ENCODE measurements at regions not wholly inside any gene's neighbourhood (a gene's known extent, or its start where the extent isn't known, plus 50 kb on each side); places are given as distances from the start of the nearest gene placed in this dataset.
"Not testable (repeated sequence)": the region's sequence is repeated elsewhere in the genome, so short reads cannot be mapped to it uniquely, and the experiment has no call there.

GRCh38 chr9:41839786-41840185 is 289.4 kb downstream of the CNTNAP3B start:
- not testable (repeated sequence) for DNase-seq (ENCODE audit: low spot score)

GRCh38 chr9:41838953-41839352 is 290.3 kb downstream of the CNTNAP3B start:
- not testable (repeated sequence) for DNase-seq (ENCODE audit: low spot score)

- DNase-seq (ENCODE audit: low spot score): not testable (repeated sequence)
Observed at GRCh38 chr9:41838562-41838851, 290.7 kb downstream of the CNTNAP3B start.

- not testable (repeated sequence) for DNase-seq (ENCODE audit: low spot score)
Observed at GRCh38 chr9:41837684-41838561, 291.3 kb downstream of the CNTNAP3B start.

- not testable (repeated sequence) for DNase-seq (ENCODE audit: low spot score)
Observed at GRCh38 chr9:41833108-41833507, 296.1 kb downstream of the CNTNAP3B start.

GRCh38 chr9:41824723-41825122 is 304.5 kb downstream of the CNTNAP3B start:
- DNase-seq (ENCODE audit: low spot score): not testable (repeated sequence)

- not testable (repeated sequence) for DNase-seq (ENCODE audit: low spot score)
Observed at GRCh38 chr9:41802706-41803105, 326.5 kb downstream of the CNTNAP3B start.

GRCh38 chr9:41798684-41799083 is 330.5 kb downstream of the CNTNAP3B start:
- not testable (repeated sequence) for DNase-seq (ENCODE audit: low spot score)

- not testable (repeated sequence) for DNase-seq (ENCODE audit: low spot score)
Observed at GRCh38 chr9:41790719-41791363, 338.4 kb downstream of the CNTNAP3B start.

GRCh38 chr9:41790007-41790406 is 339.2 kb downstream of the CNTNAP3B start:
- DNase-seq (ENCODE audit: low spot score): not testable (repeated sequence)

- not testable (repeated sequence) for DNase-seq (ENCODE audit: low spot score)
Observed at GRCh38 chr9:41789387-41789786, 339.8 kb downstream of the CNTNAP3B start.

GRCh38 chr9:41787951-41788350 is 341.3 kb downstream of the CNTNAP3B start:
- not testable (repeated sequence) for DNase-seq (ENCODE audit: low spot score)

GRCh38 chr9:41787270-41787669 is 342.0 kb downstream of the CNTNAP3B start:
- DNase-seq (ENCODE audit: low spot score): not testable (repeated sequence)

GRCh38 chr9:41784006-41784405 is 345.2 kb downstream of the CNTNAP3B start:
- DNase-seq (ENCODE audit: low spot score): not testable (repeated sequence)

- DNase-seq (ENCODE audit: low spot score): not testable (repeated sequence)
Observed at GRCh38 chr9:41783070-41783810, 346.0 kb downstream of the CNTNAP3B start.

GRCh38 chr9:41781899-41782298 is 347.3 kb downstream of the CNTNAP3B start:
- DNase-seq (ENCODE audit: low spot score): not testable (repeated sequence)

- DNase-seq (ENCODE audit: low spot score): not testable (repeated sequence)
Observed at GRCh38 chr9:41779897-41780406, 349.3 kb downstream of the CNTNAP3B start.

- DNase-seq (ENCODE audit: low spot score): not testable (repeated sequence)
Observed at GRCh38 chr9:41779192-41779591, 350.0 kb downstream of the CNTNAP3B start.

GRCh38 chr9:41778535-41779071 is 350.6 kb downstream of the CNTNAP3B start:
- not testable (repeated sequence) for DNase-seq (ENCODE audit: low spot score)

- not testable (repeated sequence) for DNase-seq (ENCODE audit: low spot score)
Observed at GRCh38 chr9:41777536-41777935, 351.7 kb downstream of the CNTNAP3B start.

- not testable (repeated sequence) for DNase-seq (ENCODE audit: low spot score)
Observed at GRCh38 chr9:41772541-41772940, 356.7 kb downstream of the CNTNAP3B start.

- not testable (repeated sequence) for DNase-seq (ENCODE audit: low spot score)
Observed at GRCh38 chr9:41771693-41772092, 357.5 kb downstream of the CNTNAP3B start.
